ENCODE measurements at regions not wholly inside any gene's neighbourhood (a gene's known extent, or its start where the extent isn't known, plus 50 kb on each side); places are given as distances from the start of the nearest gene placed in this dataset.

DNA sequence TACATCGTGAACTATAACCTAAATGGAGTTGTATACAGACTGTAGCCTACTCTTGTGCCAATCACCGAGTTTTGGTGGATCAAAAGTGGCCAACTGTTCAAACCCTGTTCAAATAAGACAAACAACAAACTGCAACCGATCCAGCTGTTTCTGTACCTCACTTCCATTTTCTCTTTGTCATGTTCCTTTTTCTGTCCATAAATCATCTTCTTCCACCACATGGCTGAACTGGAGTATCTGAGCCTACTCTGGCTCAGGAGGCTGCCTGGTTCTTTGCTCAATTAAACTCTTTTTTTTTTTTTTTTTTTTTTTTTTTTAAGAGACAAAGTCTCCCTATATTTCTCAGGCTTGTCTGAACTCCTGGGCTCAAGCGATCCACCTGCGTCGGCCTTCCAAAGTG is 59.0 kb upstream of the NPVF start:
- no peak overlapping the region for H3K27ac ChIP-seq
- WGBS, 4 donors = 88 to 96% (median 93%) methylated on average over 6 of the region's 6 CpGs
- no peaks in the 10 kb centered on the region for H3K27me3 ChIP-seq
- TF ChIP-seq POLR2A (IDR thresholded peaks at IDR 0.05) = no peak
- TF ChIP-seq, protein P1, sequence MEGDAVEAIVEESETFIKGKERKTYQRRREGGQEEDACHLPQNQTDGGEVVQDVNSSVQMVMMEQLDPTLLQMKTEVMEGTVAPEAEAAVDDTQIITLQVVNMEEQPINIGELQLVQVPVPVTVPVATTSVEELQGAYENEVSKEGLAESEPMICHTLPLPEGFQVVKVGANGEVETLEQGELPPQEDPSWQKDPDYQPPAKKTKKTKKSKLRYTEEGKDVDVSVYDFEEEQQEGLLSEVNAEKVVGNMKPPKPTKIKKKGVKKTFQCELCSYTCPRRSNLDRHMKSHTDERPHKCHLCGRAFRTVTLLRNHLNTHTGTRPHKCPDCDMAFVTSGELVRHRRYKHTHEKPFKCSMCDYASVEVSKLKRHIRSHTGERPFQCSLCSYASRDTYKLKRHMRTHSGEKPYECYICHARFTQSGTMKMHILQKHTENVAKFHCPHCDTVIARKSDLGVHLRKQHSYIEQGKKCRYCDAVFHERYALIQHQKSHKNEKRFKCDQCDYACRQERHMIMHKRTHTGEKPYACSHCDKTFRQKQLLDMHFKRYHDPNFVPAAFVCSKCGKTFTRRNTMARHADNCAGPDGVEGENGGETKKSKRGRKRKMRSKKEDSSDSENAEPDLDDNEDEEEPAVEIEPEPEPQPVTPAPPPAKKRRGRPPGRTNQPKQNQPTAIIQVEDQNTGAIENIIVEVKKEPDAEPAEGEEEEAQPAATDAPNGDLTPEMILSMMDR (IDR thresholded peaks at IDR 0.05) = no peak
- H3K4me3 ChIP-seq = no peak overlapping the region
- no peaks in the 10 kb centered on the region for H3K36me3 ChIP-seq (replicated peaks in 1 of 2)
- intact Hi-C loops (cut with DNase I) = no loop called here
- no peak for DNase-seq
- no peaks in the 10 kb centered on the region for H3K4me1 ChIP-seq (replicated peaks in 1 of 2)
- H3K9me3 ChIP-seq (replicated peaks in 1 of 3) = no peaks in the 10 kb centered on the region

DNA sequence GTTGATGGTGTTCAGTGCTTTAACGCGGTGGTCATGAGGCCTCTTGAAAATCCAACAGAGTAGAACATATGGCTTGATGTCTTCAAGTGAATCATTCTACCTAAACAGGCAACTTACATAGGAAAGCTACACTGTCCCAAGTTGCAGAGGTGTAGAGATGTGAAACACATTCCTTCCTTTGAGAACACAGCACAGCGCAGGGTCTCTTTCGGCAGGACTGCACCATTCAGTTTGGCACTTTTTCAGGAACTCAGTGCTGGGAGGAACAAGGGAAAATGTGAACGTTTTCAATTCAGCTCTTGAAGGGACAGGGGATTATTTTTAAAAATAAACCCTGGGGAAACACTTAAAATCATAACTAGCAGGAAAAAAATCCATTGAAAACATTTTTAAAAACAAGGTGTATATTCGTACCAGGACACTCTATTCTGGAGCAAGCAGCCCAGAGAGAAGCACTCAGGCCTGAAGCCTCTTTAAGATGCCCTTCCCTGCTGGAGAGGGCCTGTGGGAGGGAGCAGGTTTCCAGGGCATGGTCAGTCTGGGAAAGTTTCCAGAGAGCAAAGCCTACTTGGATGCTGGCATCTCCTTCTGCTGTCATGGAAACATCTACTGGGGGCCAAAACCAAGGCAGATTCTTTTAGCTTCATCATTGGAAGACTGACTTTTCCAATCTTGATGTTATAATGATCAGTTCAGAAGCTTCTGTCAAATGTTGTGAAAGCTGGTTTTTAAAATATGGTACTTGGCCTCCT is 60.4 kb upstream of the NPVF start:
- no peak for DNase-seq
- no peak for TF ChIP-seq POLR2A (IDR thresholded peaks at IDR 0.05)
- TF ChIP-seq, protein P1 (IDR thresholded peaks at IDR 0.05) = no peak
- Histone ChIP-seq H3K4me1 (replicated peaks in 1 of 2) (no peaks in the 10 kb centered on the region), H3K27ac (no peak overlapping the region), H3K9me3 (replicated peaks in 1 of 3) (no peaks in the 10 kb centered on the region), H3K27me3 (no peaks in the 10 kb centered on the region), H3K36me3 (replicated peaks in 1 of 2) (no peaks in the 10 kb centered on the region), H3K4me3 (no peak overlapping the region)
- intact Hi-C loops (cut with DNase I) = no loop called here
- WGBS, 4 donors = 83 to 87% (median 84%) methylated on average over 6 of the region's 6 CpGs

DNA sequence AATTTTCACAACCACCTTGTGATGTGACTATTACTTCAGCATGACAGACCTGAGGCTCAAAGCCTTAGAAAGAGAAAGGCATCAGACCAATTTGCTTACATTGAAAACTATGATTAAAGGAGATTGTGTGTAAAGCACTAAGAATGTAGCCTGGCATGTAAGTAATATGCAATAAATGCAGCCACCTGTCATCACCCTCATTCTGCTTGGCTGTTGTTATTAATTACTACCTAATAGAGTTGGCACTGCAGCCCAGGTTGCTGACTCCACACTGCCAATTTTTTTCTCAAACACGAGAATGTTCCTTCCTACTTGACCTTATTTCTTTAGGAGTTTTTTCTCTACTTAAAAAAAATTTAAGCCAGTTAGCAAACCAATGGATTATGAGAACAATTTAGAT is 61.2 kb upstream of the NPVF start:
- H3K27ac ChIP-seq = no peak overlapping the region
- TF ChIP-seq POLR2A (IDR thresholded peaks at IDR 0.05) = no peak
- TF ChIP-seq, protein P1 (IDR thresholded peaks at IDR 0.05) = no peak
- no peaks in the 10 kb centered on the region for H3K4me1 ChIP-seq (replicated peaks in 1 of 2)
- intact Hi-C loops (cut with DNase I) = no loop called here
- H3K27me3 ChIP-seq = no peaks in the 10 kb centered on the region
- no peaks in the 10 kb centered on the region for H3K36me3 ChIP-seq (replicated peaks in 1 of 2)
- WGBS, 4 donors = 34 to 48% (median 42%) methylated on average over 1 of the region's 1 CpG
- no peak for DNase-seq
- no peaks in the 10 kb centered on the region for H3K9me3 ChIP-seq (replicated peaks in 1 of 3)
- no peak overlapping the region for H3K4me3 ChIP-seq

DNA sequence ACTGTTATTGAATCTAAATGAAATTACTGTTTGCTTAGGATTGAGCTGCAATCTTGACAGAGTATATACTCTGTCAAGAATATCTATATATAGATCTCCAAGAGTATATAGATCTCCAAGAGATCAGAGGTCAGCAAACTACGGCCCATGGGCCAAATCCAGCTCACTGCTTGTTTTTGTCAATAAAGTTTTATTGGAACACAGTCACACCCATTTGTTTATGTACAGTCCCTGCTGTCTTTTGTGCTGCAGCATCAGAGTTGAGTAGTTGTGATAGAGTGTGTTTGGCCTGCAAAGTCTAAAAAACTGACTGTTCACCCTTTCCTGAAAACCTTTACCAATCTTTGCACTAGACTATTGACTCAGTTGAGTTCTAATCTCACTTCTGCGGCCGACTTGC is 66.3 kb upstream of the NPVF start:
- 65 to 93% (median 90%) methylated on average over 3 of the region's 3 CpGs for WGBS, 4 donors

More for the DNA sequence above, 66.3 kb upstream of the NPVF start:
- Histone ChIP-seq H3K4me1 (replicated peaks in 1 of 2) (no peaks in the 10 kb centered on the region), H3K27ac (no peak overlapping the region), H3K27me3 (no peaks in the 10 kb centered on the region), H3K36me3 (replicated peaks in 1 of 2) (no peaks in the 10 kb centered on the region), H3K9me3 (replicated peaks in 1 of 3) (no peaks in the 10 kb centered on the region), H3K4me3 (no peak overlapping the region)
- intact Hi-C loops (cut with DNase I) = no loop called here
- no peak for DNase-seq
- TF ChIP-seq, protein P1 (IDR thresholded peaks at IDR 0.05) = no peak

All from adrenal gland (tissue), 9 donors.